ENCODE measurements at regions not wholly inside any gene's neighbourhood (a gene's known extent, or its start where the extent isn't known, plus 50 kb on each side); places are given as distances from the start of the nearest gene placed in this dataset.
"Not testable (repeated sequence)": the region's sequence is repeated elsewhere in the genome, so short reads cannot be mapped to it uniquely, and the experiment has no call there.

DNA sequence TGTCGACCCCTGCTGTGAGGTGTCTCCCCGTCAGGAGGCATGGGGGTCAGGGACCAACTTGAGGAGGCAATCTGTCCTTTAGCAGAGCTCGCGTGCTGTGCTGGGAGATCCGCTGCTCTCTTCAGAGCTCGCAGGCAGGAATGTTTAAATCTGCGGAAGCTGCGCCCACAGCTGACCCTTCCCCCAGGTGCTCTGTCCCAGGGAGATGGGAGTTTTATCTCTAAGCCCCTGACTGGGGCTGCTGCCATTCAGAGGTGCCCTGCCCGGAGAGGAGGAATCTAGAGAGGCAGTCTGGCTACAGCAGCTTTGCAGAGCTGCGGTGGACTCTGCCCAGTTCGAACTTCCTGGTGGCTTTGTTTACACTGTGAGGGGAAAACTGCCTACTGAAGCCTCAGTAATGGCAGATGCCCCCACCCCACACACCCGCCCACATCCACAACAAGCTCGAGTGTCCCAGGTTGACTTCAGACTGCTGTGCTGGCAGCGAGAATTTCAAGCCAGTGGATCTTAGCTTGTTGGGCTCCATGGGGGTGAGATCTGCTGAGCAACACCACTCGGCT is 133.1 kb downstream of the CENPC start:
- FAIRE-seq, result not testable (repeated sequence)

DNA sequence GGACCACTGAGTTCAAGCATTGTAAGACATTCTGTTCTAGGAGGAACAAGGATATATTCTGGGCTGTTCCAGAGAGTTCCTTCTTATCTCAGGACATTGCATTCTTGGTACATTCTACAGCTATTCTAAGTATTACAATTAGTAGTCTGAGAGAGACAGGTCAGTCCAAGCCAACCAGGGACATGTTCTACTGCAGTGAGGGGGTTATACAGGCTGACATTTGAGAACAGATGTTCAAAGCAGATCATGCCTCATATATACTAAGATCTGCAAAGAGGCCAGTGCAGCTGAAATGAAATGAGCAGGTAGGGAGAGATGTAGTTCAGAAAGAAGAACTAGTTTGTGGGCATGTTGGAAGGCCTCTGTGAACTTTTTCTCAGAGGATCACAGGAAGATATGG is 142.0 kb downstream of the CENPC start:
- FAIRE-seq, result no peak

DNA sequence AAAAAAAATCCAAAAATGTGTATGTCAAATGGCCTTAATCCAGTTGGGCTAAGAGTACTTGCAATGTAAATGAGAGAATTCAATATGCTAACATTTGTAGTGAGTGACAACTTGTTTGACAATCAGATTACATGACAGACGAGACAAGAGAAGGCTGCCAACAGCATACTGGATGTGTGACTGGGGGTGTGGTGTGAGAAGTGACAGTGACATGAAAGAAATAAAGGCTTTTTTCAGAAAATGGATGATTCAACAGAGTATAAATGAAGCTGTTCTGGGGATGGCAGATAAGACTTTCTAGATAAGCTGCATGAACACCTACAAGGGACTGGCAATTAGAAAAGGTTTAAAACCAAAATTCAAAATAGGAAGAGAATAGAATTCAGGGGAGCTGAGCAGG is 143.4 kb downstream of the CENPC start:
- FAIRE-seq, result no peak

DNA sequence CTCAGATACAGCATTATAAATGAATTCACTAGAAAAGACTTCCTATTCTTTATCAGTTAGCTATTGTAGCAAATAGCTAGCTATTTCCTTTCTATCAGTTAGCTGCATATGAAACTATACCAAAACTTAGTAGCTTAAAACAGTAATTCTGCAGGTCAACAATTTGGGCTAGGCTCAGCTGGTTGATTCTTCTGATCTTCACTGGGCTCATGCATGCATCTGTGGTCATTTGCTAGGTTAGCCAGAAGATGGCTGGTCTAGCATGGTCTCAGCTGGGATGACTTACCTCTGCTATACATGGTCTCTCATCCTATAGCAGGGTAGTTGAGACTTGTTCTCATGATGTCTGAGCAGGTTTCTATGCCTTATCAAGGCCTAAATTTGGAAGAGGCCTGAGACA is 147.4 kb downstream of the CENPC start:
- FAIRE-seq, result no peak

DNA sequence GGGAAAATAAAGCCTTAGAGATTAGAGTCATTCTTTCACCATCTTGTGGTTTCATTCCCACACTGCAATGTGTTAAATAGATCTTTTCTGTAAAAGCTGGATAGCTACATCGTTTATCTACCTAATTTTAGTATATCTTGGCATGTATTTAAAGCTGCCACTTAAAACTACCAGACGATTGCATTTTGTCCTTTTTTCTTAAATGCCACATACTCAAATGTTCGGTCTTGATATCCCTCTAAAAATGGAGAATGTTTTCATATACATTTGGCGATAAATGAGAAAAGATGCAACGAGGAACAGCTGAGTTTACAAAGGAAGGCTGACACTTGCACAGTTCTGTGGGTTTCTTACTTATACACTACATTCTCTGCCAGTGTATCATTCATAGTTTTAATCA is 148.3 kb downstream of the CENPC start:
- no peak for FAIRE-seq

DNA sequence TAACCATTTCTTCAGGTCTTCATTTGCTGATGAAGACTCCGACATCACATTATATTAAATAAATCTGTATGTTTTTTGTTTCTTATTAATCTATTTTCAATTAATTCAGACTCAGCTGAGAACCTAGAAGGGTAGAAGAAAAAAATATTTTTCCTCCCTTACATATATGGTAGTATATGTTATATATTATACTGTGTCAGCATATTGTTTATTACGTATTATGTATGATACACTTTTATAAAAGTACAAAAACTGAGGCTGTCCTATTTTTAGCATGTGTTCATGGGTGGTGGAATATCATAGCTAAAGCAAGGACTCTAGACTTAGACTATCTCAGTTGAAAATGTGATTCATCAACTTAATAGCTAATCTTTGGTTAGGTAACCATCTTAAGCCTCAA is 149.3 kb downstream of the CENPC start:
- FAIRE-seq, result no peak

DNA sequence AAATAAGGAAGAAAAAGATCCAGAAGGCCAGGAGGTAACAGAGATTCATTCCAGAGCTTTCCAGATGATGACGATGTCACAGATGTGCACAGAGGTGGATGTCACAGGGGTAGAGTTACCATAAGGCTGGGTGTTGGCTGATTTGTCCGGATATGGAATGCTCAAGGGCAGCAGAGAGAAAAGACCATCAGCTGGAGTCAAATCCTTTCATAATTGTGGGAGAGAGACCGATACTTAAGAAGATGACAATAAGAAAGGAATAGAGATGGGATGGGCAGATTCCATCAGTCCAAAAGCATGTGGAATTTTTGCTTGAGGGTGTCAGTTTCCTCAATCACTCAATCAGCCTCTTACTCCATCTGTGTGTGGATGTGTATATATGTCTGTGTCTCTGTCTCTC is 150.4 kb downstream of the CENPC start:
- no peak for FAIRE-seq

DNA sequence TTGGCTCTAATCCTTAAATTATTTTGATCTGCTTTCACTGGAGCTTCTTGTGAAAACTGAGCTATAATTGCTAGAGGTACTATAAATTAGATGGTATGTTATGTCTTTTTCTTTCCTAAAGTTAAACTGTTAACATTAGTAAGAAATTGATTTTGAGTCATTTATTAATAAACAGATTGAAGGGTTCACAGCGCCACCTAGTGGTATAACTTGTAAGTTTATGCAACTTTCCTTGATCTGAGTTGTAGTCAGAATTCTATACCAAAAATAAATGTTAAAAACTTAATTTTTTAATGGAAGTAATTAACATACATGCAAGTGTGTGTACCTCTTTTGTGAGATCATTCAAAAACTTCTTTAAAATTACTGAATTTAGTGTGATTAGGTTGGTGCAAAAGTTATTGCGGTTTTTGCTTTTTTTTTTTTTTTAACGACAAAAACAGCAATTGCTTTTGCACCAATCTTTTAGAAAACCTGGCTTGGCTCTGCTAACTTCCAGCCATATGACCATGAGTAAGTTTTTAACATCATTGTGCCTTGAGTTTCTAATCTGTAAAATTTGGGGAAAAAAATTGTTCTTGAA is 151.5 kb downstream of the CENPC start:
- peak; percentile 58 for FAIRE-seq

DNA sequence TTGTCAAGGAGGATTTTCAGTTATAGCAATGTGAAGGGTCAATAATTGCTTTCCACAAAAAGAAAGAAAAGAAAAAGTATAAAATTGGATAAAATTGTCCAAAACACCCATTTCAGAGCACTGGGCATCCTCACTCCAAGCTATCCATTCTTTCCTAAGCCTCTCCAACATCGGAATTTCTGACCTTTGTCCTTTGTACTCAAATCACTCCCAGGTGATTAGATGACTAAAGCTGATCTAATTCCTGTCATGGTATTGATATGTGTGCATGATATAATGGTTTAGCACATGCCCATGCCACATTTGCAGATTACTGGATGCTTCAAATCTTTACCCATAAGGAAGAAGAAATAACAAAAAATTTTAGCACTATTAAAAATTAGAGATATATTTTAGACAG is 152.3 kb downstream of the CENPC start:
- no peak for FAIRE-seq

DNA sequence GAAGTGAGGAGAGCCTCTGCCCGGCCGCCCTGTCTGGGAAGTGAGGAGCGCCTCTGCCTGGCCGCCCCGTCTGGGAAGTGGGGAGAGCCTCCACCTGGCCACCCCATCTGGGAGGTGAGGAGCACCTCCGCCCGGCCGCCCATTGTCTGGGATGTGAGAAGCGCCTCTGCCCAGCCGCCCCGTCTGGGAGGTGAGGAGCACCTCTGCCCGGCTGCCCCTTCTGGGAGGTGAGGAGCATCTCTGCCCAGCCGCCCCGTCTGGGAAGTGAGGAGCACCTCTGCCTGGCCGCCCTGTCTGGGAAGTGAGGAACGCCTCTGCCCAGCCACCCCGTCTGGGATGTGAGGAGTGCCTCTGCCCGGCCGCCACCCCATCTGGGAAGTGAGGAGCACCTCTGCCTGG is 163.9 kb downstream of the CENPC start:
- FAIRE-seq, result not testable (repeated sequence)

DNA sequence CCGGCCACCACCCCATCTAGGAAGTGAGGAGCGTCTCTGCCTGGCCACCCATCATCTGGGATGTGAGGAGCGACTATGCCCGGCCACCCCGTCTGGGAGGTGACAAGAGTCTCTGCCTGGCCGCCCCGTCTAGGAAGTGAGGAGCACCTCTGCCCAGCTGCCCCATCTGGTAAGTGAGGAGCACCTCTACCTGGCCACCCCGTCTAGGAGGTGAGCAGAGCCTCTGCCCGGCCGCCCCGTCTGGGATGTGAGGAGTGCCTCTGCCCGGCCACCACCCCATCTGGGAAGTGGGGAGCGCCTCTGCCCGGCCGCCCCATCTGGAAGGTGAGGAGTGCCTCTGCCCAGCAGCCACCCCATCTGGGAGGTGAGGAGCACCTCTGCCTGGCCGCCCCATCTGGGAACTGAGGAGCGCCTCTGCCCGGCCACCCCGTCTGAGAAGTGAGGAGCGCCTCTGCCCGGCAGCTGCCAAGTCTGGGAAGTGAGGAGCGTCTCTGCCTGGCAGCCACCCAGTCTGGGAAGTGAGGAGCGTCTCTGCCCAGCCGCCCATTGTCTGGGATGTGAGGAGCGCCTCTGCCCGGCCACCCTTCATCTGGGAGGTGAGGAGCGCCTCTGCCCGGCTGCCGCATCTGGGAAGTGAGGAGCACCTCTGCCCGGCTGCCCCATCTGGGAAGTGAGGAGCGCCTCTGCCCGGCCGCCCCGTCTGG is 164.4 kb downstream of the CENPC start:
- not testable (repeated sequence) for FAIRE-seq

DNA sequence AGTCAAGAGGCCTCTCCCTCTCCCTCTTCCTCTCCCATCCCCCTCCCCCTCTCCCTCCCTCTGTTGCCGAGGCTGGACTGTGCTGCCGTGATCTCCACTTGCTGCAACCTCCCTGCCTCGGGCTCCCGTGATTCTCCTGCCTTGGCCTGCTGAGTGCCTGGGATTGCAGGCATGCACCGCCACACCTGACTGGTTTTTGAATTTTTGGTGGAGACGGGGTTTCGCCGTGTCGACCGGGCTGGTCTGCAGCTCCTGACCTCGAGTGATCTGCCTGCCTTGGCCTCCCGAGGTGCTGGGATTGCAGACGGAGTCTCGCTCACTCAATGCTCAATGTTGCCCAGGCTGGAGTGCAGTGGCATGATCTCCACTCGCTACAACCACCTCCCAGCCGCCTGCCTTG is 165.1 kb downstream of the CENPC start:
- FAIRE-seq, result no peak

DNA sequence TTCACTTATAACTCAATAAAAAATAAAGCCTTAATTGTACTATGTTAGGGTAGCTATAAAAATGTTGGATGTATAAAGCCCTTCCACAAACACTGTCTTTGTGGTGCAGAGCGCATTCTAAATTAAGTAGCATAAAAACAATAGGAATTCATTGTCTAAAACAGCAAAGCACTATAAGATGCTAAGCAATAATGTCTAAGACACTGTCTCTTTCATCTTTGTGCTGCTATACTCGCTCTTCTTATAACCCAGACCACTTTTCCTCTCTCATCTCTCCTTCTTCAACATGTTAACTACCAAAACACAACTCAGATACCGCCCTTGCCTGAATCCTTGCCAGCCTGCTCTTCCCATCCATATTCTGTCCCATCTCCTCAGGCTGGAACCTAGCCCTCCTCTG is 170.0 kb downstream of the CENPC start:
- FAIRE-seq, result no peak

DNA sequence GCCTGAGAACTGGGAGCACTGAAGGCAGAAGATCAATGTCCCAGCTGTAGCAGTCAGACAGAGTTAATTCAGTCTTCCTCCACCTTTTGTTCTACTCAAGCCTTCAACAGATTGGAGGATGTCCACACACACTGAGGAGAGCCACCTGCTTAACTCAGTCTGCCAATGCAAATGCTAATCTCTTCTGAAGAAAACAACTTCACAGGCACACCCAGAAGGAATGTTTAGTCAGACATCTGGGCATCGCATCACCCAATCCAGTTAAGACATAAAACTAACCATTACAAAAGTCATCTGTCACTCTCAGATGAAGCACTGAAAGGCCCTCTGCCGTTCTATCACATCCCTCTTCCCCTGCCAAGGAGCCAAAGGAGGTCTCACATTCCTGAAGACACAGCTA is 173.7 kb downstream of the CENPC start:
- FAIRE-seq, result no peak

DNA sequence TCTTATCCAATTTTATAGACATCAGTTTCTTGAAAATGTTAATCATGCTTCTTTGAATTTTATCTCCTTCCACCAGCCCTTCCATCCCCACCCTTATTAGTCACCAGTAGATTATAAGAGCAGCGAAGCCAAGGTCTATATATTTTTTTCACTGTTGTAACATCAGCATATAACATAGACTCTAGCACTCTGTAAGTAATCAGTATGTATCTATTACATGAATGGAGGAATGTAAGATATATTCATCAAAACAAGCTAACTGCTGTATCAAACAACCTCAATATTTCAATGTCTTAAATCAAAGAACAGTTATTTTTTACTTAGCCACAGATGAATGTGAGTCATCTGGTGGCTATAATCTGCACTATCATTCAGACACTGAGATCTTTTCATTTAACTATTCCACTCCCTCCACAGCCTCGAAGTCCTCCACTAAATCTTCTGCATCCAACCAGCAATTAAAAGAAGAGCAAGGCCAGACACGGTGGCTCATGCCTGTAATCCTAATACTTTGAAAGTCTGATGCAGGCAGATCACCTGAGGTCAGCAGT is 178.9 kb downstream of the CENPC start:
- FAIRE-seq, result no peak

DNA sequence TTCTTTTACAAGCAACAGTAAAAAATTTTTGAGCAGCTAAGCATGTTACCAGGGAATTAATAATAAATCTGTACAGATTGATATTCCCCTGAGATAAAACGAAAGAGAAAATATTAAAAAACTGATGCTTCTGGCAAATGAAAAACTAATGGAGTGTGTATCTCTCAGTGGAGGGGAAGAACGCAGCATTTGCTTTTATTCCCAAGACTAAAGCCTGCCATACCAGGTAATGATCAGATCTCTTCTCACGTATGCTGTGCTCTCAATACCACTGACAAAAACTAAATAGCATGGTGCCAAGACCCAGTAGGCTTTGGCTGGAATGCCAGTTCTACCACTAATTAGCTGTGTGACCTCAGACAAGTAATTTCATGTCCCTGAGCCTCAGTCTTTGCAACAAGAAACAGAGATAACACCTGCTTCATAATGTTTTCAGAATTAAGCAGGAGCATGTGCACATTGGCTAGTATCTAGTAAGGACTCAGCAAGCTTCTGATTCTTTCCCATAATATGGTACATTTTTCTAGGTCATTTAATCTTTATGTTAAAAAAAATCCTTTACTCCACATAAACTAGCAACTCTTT is 179.6 kb downstream of the CENPC start:
- FAIRE-seq, result no peak

DNA sequence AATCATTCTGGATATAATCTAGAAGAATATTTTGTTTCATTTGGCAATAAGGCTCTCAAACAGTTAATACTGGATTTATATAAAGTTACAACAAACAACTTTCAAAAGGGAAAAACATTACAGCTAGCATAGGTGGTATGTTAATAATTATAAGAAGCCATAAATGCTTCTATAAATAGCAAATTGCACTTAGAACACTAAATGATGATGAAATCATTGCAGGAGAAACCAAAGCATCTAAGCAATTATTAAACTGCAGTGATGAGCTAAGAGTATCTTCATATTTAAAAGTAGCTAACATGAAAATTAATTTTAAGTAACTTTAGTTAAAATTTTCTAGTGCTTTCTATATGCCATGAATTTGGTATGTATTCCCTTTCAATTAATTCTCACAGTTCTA is 189.5 kb downstream of the CENPC start:
- no peak for FAIRE-seq

DNA sequence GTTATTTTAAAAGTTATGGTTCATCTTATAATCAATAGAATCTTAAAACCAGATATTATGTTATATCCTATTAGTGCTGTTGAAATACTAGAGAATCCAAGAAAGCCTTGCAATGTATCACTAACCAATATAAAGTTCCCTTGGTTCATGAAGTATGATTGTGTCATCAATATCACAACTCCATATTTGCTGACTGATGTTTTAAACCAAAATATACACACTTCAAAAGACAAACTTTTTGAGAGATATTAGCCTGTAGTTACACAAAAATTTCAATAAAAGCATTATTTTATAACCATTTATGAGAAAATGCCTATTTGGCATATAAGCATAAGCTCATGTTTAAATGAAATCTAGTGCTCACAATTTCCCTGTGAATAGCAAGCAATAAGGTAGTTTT is 198.6 kb downstream of the CENPC start:
- no peak for FAIRE-seq

DNA sequence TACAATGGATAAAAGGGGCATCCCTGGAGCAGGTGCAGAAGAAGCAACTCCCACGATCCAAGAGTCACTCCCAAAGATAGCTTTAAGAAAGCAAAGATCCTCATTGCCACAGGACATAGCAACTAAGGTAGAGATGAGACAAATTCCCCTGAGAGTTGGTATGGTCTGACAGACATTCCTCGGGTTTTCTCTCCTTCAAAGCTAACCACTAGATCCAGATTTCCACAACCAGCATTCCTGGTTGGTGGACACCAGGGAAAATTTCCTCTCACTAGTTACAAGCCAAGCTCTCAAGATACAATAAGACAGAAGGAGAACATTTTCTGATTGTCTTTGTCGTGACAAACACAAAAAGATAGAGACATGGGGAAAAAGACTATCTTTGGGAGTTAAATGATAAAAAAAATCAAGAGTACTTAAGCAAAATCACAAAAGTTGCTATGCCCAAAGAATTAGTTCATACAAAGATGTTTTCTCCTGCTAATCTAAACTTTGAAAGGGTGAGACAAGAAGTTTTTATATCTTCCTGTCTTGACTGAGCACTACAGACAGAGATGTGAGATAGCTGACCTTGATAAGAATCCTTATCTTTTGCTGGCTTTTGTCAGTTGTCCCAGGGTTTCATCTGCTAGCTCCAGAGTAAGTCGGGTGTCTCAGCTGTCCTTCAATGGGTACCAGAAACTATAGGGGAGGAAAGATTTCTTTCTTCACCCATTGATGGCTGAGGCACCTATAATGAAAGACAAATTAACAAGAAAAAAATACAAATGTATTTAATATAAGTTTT is 200.5 kb downstream of the CENPC start:
- FAIRE-seq, result no peak

DNA sequence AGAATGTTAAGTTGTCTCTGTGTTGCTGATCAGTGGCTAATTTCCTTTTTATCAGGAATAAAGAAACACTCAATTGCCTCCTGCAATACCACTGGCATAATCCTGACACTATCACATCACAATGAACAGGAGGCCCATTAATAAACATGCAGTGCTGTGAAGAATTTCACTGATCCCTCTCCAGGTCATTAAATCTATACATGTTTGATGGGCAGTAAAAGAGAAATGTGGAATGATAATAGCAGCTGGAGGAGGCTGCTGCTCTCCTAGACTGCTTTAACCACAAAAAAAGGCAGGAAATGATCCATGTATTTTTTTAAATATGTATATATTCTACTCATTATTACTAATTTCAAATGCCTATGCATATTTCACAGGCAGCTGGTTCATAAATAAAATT is 202.1 kb downstream of the CENPC start:
- FAIRE-seq, result no peak

DNA sequence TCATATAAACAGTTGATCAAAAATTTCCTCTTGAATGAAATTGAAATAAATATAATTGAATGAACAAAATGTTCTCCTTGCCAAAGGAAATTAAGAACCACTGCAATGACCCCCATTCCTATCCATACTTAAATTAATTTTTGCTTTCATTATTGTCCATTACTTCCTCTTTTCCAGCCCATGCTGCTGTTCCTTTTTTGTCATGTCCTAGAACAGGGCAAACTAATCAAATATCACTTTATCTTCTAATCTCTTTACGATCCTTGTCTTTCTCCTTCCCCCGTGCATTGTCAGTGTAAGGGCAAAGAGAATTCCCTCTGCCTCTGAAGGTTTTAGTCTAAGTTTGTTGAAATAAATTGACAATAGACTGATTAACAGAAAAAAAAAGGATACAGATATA is 203.0 kb downstream of the CENPC start:
- no peak for FAIRE-seq

DNA sequence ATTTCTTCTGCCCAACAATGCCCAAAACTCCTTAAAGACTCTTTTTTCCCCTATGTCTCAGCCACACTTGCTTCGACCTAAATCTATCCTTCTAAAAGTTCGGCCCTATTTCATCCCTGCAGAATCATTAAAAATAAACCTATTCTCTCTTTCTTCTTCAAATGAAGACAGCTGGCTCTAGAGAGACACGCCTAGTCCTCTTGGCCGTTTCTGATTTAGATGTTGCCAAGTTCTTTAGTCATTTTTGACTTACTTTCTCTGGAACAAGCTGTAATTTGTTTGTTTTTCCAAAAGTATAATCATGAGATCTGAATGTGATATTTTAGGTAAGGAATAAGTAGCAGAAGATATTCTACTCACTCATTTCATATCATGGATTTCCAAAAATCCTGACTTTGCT is 211.6 kb downstream of the CENPC start:
- no peak for FAIRE-seq

DNA sequence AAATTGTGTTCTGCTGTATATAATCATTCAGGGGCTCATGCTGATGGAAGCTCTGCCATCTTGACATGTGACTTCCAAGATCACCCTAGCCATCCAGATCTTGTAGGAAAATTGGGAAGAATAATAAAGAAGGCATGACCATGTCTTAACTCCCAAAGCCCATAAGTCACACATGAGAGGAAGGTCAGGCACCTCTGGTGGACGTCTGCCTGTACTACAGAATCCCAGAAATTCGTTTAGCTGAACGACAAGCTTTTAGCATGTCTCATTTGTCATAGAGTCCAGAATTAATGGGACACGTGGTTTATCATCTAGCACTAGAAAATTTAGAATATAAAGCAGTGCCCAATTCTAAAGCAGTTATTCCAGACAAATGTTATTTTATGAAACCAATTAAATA is 212.7 kb downstream of the CENPC start:
- FAIRE-seq, result no peak
